AG20443 (cell line): ENCODE measurements at regions not wholly inside any gene's neighbourhood (a gene's known extent, or its start where the extent isn't known, plus 50 kb on each side); places are given as distances from the start of the nearest gene placed in this dataset.
"Not testable (repeated sequence)": the region's sequence is repeated elsewhere in the genome, so short reads cannot be mapped to it uniquely, and the experiment has no call there.

Experiments
- DNase-seq: peaks from one replicate; pipeline ENCODE4 v3.0.0; 2012; ENCODE audit warnings: low spot score, mixed read lengths

- DNase-seq, result not testable (repeated sequence)
Measured at GRCh38 chr7:135872861-135873260, 104.3 kb downstream of the MTPN start.

- DNase-seq, result no peak
Measured at GRCh38 chr7:135862586-135863340, 114.2 kb upstream of the FAM180A start.

- peak; percentile 20 for DNase-seq
Measured at GRCh38 chr7:135859538-135859937, 110.9 kb upstream of the FAM180A start.

GRCh38 chr7:135858851-135859250 lies 110.2 kb upstream of the FAM180A start:
- DNase-seq, result no peak

GRCh38 chr7:135858379-135858778 lies 109.8 kb upstream of the FAM180A start:
- DNase-seq, result no peak

- DNase-seq, result no peak
Measured at GRCh38 chr7:135857519-135858274, 109.1 kb upstream of the FAM180A start.

- DNase-seq, result peak; percentile 38
Measured at GRCh38 chr7:135856356-135857144, 107.9 kb upstream of the FAM180A start.

- peak; percentile 20 for DNase-seq
Measured at GRCh38 chr7:135855846-135856245, 107.2 kb upstream of the FAM180A start.

- peak; percentile 44 for DNase-seq
Measured at GRCh38 chr7:135853499-135853898, 104.9 kb upstream of the FAM180A start.

GRCh38 chr7:135853008-135853407 lies 104.4 kb upstream of the FAM180A start:
- DNase-seq, result no peak

- DNase-seq, result no peak
Measured at GRCh38 chr7:135847242-135847641, 98.6 kb upstream of the FAM180A start.

- DNase-seq, result no peak
Measured at GRCh38 chr7:135846339-135846738, 97.7 kb upstream of the FAM180A start.

- DNase-seq, result no peak
Measured at GRCh38 chr7:135845415-135846075, 96.9 kb upstream of the FAM180A start.

GRCh38 chr7:135844903-135845302 lies 96.3 kb upstream of the FAM180A start:
- no peak for DNase-seq

- no peak for DNase-seq
Measured at GRCh38 chr7:135843214-135843613, 94.6 kb upstream of the FAM180A start.

GRCh38 chr7:135842446-135843179 lies 94.0 kb upstream of the FAM180A start:
- DNase-seq, result no peak

GRCh38 chr7:135840591-135840990 lies 92.0 kb upstream of the FAM180A start:
- DNase-seq, result no peak

- no peak for DNase-seq
Measured at GRCh38 chr7:135837675-135838074, 89.1 kb upstream of the FAM180A start.

GRCh38 chr7:135834266-135834665 lies 85.7 kb upstream of the FAM180A start:
- no peak for DNase-seq

GRCh38 chr7:135833642-135834041 lies 85.0 kb upstream of the FAM180A start:
- no peak for DNase-seq

GRCh38 chr7:135831455-135832195 lies 83.0 kb upstream of the FAM180A start:
- no peak for DNase-seq
